GM19463 (cell line): ENCODE measurements at regions not wholly inside any gene's neighbourhood (a gene's known extent, or its start where the extent isn't known, plus 50 kb on each side); places are given as distances from the start of the nearest gene placed in this dataset.
"Not testable (repeated sequence)": the region's sequence is repeated elsewhere in the genome, so short reads cannot be mapped to it uniquely, and the experiment has no call there.

Source experiments
- ATAC-seq: cut with Tn5 transposase; IDR thresholded peaks from one replicate; pipeline ENCODE4 v1.9.1; 2021; ENCODE audit warnings: mild to moderate bottlenecking, moderate library complexity; ENCODE audit not compliant: unreplicated experiment

DNA sequence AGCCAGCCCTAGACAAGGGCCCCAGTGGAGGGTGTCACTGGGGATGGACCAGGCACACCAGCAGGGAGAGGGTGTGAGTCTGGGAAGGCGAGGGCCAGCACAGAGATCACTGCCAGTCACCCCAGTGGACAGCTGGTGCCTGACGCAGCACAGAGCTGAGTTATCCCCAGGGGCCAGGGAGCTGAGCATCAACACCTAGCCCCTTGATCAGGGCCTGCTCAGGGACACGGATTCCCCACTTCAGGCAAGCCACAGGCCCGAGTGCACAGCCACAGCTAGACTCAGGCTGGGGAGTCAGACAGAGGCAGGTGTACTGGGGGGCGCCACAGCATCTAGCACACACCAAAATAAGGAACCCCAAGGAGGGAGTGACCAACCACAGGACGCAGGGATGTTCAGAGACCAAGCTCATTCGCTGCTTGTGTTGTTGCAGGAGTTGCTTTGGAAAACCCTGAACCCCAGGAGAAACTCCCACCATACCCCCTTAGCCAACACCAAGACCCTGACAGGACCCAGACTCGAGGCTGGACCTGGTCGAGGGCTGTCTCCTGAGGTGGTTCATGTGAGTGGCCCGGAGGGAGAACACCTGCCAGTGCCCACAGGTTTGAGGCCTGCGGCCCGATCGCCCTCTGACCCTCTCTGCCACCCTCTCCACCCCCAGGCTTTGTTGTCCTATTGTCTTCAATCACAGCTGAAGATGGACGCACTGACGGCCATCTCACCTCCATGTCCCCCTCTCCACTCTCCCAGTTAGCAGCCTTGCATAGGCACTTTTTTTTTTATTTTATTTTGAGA lies 146.8 kb downstream of the TPRA1 start:
- no peak for ATAC-seq

DNA sequence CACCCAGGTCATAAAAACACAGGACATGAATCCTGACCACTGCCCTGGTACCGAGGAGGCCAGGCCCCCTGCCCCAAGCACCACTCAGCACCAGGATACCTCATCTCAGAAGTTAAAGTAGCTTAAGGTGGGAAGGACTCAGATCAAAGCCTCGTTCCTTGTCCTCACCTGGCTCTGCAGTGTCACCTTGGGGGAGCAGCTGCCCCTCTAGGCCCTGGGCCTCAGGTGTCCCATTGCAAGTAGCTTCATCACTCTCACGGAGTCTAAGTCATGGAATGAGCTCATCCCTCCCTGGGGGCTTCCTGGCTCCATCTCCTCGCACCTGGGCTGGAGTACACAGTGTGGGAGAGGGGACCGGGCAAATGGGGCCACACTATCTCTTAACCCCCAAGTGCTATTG lies 148.0 kb downstream of the TPRA1 start:
- ATAC-seq: no peak

GRCh38 chr3:127441764-127442163 lies 148.8 kb downstream of the TPRA1 start:
- ATAC-seq: no peak

GRCh38 chr3:127440384-127440783 lies 150.1 kb downstream of the TPRA1 start:
- no peak for ATAC-seq

GRCh38 chr3:127439621-127440020 lies 150.9 kb downstream of the TPRA1 start:
- no peak for ATAC-seq

GRCh38 chr3:127438951-127439350 lies 151.1 kb upstream of the PRR20G start:
- no peak for ATAC-seq

GRCh38 chr3:127438371-127438770 lies 150.5 kb upstream of the PRR20G start:
- ATAC-seq: no peak

DNA sequence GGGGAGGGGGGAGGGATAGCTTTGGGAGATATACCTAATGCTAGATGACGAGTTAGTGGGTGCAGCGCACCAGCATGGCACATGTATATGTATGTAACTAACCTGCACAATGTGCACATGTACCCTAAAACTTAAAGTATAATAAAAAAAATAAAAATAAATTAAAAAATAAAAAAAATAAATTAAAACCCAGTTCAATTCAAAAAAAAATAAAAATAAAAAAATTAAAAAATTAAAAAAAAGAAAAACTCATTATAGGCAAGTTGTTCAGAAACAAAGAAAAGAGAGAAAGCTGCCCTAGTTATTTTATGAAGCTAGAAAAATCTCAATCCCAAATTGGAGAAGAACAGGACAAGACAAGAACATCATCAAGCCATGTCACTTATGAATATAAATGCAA lies 147.5 kb upstream of the PRR20G start:
- not testable (repeated sequence) for ATAC-seq

GRCh38 chr3:127431066-127431465 lies 143.2 kb upstream of the PRR20G start:
- no peak for ATAC-seq

- ATAC-seq: no peak
Measured at GRCh38 chr3:127428344-127428997, 140.6 kb upstream of the PRR20G start.

DNA sequence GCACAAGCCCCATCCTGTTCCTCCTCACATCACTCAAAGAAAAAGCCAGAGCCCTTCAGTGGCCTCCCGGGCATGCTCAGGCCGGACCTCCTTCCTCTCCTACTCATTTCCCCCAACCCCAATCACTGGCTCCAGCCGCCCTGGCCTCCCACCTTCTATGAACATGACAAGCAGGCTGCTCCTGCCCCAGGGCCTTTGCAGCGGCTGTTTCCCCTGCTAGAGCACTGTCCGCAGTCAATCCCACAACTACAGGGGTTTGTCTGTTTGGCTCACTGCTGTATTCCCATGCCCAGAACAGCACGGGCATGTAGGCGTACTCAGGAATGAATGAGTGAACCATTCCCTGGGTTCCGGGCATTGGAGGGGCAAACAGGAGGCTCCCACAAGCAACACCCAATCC lies 139.8 kb upstream of the PRR20G start:
- no peak for ATAC-seq

DNA sequence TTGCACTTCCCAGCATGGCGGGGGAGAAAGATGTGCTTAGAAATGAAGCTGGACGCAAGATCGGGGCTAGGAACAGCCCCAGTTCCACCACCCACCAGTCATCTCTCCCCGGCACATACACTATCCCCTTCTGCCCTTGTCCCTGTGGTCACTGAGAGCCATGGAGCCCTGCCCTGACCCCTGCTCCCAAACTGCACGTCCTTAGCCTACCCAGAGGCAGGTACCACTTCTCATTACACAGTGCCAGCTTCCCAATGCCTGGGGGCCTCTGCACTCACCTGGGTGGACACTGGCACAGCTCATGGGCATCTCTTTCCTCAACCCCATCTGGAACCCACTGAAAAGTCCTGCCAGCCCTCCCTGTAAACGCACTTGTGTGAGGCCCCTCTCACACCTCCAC lies 139.3 kb upstream of the PRR20G start:
- no peak for ATAC-seq

DNA sequence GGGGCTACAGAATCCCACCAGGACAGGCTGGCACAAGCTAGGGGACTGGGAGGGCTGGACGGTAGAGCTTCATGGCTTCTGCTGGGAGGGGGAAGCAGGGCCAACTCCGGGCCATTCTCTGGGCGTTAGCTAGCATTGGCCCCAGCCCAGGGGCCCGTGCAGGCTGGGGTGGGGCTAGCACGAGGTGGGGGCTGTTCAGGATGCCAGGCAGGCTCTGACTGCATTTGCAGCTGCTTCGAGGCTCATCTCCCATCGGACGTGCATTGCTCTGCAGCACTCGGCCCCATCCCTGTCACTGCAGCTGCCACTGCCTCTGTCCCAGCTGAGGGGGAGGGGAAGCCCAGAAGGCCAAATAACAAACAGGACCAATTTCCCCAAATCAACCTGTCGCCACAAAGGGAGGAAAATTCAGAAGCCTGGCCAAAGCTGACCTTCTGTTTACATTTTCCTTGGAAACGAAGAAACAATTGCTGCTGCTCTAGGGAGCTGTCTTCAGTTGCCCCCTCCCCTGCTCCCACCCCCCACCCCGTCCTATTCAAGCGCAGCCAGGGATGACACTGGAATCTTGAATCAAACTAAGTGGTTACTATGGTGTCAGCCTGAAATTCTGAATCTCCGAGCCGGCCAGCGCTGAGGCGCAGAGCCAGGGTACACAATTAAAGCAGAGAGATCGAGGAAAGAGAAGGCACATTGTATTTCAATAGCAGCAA lies 138.8 kb upstream of the PRR20G start:
- no peak for ATAC-seq

DNA sequence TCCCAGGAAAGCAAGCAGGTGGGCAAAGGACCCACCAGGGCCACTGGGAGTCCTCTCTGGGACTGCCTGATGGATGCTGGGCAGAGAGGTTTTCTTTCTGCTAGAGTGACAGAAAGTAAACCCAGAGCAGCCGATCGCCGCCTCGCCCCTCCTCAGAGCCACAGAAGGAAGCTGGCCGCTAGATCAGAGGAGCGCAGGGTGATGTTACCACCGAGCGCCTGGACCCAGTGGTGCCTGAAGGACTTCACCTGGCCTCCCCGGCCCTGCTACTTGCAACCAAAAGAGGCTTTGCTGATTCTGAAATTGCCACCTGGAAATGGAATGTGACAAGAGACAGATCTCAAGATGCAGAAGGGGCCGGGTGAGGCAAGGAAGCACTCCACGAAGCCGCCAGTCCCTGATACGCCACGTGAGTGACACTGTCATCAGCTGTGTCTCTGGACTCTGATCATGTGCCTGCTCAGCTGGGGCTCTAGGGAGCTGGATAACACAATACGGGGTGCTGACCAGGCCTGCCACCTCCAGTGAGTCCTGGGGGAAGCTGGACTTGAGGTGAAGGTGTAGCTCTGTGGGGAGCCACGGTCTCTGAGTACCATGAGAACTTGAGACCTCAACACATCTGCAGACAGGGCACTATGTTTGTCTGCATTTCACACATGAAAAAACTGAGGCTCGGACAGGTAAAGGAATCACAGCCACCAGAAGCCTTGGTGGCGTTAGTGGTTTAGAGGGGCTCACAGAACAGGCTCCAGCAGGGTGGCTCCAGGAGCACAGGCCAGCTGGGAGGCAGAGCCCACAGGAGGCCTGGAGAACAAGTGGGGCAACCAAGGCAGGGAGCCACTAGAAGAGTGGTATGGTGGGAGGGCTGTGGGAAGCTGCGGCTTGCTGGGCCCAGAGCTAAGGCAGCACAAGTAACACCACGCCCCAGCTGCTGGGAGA lies 137.9 kb upstream of the PRR20G start:
- ATAC-seq: no peak

GRCh38 chr3:127424766-127425504 lies 137.1 kb upstream of the PRR20G start:
- no peak for ATAC-seq

DNA sequence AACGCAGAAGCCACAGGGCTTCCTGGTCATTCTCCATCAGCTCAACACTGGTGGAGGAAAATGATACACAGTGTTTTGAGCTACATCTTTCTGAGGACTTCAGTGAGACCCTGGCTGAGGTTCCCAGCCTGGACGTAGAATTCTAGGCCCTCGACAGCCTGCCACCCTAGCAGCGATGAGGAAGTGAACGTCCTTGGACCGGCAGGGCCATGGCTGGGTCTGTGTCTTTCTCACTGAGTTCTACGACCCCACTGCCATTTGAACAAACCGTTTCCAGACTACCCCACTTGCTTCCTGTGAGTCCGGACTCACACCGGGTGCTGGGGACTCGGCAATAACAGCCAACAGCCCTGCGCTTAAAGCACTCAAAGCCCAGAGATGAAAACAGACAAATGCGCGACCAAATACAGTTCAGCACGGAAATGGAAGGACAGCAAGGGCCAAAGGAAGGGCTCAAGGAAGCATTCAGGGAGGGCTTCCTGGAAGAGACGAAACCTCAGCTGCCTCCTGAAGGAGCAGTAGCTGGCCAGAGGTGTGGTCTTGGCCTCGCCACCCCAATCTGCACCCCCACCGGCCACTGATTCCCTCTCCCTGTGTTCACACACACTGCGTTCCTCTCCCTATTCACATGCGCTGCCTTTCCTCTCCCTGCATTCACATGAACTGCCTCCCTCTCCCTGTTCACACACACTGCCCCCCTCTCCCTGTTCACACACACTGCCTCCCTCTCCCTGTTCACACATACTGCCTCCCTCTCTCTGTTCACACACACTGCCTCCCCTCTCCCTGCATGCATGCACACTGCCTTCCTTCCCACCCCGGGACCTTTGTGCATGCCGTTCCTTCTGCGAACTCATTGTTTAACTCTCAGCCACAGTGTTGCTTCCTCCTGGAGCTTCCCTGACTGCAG lies 136.3 kb upstream of the PRR20G start:
- ATAC-seq: no peak

DNA sequence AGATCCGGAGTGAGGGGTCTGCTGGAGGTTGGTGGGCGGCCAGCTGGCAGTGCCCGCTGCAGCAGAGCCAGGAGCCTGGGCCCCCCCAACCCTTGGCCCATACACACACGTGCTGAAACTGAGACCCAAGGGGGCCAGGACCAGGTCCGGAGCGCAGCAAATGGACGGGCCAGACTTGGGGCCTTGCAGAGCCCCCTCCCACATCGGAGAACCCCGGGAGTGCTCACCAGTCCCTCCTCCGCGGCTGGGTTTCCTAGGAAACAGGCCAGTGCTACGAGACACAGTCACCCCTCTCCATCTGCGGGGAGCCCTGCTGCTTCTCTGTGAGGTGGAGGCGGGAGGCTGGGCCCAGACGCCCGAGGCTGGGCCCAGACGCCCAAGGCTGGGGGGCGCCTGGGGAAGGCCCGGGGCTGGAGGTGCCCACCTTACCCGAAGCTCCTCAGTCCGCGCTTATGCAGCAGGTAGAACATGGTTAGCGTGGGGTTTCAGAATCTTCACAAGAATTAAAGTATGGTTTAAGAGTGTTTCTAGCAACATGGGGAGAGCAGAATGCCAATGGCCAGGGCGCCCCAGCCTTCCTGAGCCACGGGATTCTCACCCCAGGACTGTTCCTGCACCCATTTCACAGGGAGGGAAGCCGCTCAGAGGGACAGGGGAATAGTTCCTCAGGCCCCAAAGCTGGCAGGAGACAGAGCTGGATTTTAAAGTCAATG lies 135.0 kb upstream of the PRR20G start:
- ATAC-seq: no peak

DNA sequence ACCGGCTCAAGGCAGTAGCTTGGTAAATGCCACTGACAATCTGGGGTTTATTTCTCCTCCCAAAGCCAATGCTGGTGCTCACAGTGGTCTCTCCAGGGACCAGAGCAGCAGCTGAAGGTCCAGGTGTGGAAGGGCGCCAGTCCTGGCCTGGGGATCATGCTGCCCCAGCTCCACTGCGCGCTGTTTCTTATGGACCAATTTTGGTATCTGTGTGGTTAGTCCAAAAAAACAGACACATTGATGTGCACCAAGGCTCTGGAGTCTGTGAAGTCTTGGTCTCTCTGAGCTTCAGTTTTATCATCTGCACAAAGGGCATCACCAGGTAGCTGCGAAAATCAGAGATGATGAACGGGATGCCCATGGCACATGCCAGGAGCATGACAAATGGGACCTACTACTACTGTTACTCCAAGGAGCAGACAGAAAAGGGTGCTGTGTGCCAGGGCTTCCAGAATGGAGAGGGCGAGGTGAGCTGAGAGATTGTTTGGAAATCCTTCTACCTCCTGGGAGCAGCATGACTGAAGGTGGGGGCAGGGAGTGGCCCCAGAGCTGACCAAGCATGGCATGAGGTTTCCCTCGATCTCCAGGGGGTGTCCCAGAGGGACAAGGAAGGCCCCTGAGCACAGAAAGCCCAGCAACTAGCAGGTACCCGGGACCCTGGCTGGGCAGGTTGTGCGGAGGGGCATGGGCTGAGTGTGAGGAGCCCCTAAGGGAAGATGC lies 134.3 kb upstream of the PRR20G start:
- no peak for ATAC-seq
